Stimulated activated CD4-positive, alpha-beta T cell treated with anti-CD3 and anti-CD28 coated beads, Interleukin-1b, Interleukin-23, amount 100 ng/mL, for 4 hours (primary cell): ENCODE measurements at regions not wholly inside any gene's neighbourhood (a gene's known extent, or its start where the extent isn't known, plus 50 kb on each side); places are given as distances from the start of the nearest gene placed in this dataset.

ENCODE experiments used
- DNase-seq, 2 donors: peaks; one replicate each; pipeline ENCODE4 v3.0.0-alpha.2; 2020; ENCODE audit warnings: low read depth in 2 of 2

DNA sequence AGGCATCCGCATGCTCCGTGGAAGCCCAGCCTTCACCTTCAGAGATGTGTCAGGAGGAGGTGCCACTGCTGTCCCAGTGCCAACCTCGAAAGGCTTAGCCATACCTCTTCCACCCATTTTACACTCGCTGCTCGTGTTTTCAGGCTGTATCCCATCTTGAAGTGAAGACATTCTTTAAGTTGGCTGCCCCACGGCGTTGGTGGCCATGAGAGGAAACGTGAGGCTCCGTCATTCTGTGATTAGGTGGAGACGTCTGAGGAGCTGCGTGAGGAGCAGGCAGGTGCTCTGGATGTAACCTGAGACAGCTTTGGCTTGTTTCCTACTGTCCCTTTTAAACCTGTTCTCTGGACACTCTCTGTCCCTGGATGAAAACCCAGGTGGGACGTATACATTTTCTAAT lies 159.9 kb upstream of the RNF32 start:
- no peak for DNase-seq

DNA sequence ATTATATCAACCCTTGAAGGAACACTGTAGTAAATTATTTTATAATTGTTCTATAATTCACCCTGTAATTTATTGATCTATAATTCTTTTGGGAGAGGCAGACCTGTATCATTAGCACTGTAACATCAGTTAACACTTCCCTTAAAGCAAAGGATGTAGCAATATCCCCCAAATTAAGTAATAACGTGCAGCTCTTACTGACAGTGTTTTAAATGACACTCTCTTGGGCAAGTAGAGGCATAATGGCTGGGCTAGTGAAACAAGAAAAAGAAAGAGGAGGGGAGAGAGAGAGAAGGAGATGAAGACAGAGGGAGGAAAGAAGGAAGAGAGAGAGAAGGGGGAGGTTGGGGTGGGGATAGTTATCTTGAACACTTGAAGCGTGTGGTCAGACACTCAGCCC lies 161.0 kb upstream of the RNF32 start:
- DNase-seq: no peak

- DNase-seq: no peak
Observed at GRCh38 chr7:156478486-156478885, 162.1 kb upstream of the RNF32 start.

DNA sequence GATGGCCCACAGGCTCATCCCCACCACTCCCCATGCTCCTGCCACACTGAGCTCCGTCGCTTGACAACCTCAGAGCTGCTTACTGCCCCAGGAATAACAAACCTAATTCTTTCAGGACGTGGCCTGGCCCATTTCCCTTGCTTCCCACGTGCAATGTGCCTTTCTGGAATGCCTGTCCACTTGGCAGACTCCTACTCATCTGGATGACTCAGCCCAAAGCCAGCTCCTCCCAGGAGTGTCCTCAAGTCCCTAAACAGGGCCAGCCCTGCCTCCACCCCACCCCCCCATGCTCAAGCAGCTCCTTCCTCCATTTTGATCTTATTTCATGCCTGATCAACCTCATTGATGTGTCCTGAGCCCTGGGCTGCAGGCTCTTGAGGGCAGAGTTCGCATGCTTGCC lies 164.9 kb upstream of the RNF32 start:
- DNase-seq: no peak

- no peak for DNase-seq
Observed at GRCh38 chr7:156475179-156475578, 165.4 kb upstream of the RNF32 start.

- DNase-seq: no peak
Observed at GRCh38 chr7:156474241-156474743, 166.3 kb upstream of the RNF32 start.

DNA sequence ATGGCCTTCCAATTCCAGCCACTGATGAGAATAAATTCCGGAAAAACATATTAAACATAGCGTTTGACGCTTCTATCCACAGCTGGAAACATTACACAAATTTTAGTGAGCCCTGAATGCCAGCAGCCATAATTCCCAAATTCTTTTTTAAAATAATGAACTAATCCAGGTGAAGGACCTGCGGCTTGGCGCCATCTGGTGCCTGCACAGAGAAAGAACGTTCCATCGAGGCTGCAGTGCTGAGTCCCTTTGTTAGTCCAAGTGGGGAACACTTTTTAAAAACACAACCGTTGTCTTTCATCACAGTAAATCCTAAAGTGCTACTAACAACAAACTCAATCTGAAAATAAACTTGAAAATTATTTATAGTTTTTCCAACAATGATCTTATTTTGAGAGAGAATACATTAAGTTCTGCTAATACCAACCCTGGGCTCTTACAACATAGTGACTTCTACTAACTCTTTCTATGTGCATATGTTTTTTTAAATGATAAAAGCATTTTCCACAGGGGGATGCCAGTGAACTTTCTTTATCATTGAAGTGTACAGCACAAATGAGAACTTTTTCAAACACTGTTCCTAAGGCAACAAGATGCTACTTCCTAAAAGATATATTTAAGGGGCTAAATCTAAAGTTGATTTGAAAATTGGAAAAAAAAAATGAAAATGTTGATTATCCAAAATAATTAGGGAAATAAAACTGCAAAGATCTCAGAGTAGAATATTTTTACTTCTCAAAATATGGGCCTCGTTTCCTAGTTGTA lies 166.9 kb upstream of the RNF32 start:
- peak in 1 of 2 donors; percentile 12 for DNase-seq

GRCh38 chr7:156472267-156472666 lies 168.3 kb upstream of the RNF32 start:
- DNase-seq: no peak

DNA sequence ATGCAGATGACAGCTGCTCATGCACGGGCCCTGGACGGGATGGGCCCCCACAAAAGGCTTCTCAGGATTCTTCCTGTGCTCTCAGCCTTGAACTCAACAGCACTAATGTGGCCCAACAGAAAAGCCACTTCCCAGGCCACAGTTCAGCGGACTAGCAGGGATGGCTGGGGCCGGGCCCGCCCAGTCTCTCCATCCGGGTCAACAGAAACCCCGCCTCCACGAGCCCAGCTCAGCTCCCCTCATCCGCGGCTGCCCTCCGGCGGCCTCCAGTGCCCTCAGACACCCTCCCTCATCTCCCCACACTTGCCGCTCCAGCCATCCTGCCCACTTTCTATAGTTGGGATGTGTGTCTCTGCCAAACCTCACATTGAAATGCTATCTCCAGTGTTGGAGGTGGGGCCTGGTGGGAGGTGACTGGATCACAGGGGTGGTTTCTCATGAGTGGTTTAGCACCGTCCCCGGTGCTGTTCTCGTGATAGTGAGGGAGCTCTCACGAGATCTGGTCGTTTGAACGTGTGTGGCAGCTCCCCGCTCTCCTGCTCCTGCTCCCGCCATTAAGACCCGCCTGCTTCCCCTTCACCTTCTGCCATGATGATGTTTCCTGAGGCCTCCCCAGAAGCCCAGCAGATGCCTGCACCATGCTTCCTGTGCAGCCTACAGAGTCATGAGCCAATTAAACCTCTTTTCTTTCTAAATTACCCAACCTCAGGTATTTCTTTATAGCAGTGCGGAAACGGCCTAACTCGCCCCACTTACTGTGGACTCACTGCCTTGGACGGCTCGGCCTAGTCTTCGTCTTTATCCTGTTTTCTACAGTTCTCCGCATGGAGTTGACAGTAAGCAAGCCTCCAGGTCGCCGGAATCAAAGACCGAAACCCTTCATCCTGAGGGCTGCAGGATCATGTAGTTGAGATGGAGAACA lies 169.9 kb upstream of the RNF32 start:
- DNase-seq: no peak

DNA sequence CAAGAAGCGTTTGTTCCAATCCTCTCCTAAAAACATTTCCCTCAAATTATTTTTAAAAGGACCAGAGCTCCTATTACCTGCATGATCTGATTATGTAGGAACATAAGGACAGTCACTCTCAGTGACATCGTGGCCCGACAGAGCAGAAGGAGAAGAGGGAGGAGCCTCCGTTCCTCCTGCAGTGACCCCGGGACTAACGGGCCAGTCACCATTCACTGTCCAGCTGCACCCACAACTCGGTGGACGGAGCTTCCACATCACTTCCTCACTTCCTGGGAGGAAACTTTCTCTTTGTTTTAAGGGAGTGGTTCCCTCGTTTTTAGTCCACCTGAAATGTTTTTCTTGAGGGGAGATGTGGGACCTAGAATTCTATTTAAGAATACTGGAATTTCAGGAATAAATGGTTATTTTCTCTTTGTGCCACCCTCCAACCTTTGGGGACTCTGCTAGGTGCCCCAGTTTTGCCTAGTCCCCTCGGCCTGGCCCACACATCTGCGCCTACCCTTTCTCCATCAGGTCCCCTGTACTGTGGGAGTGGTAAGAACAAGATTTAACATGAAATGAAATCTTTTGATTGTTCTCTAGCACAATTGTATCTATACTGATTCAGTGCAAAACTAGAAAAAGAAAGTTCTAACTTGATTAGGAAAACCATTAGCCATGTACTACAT lies 173.5 kb upstream of the RNF32 start:
- DNase-seq: no peak

- DNase-seq: no peak
Observed at GRCh38 chr7:156466272-156466671, 174.3 kb upstream of the RNF32 start.

GRCh38 chr7:156465186-156465585 lies 175.4 kb upstream of the RNF32 start:
- DNase-seq: no peak

GRCh38 chr7:156464339-156464738 lies 176.2 kb upstream of the RNF32 start:
- DNase-seq: no peak

- no peak for DNase-seq
Observed at GRCh38 chr7:156463280-156463679, 177.3 kb upstream of the RNF32 start.

DNA sequence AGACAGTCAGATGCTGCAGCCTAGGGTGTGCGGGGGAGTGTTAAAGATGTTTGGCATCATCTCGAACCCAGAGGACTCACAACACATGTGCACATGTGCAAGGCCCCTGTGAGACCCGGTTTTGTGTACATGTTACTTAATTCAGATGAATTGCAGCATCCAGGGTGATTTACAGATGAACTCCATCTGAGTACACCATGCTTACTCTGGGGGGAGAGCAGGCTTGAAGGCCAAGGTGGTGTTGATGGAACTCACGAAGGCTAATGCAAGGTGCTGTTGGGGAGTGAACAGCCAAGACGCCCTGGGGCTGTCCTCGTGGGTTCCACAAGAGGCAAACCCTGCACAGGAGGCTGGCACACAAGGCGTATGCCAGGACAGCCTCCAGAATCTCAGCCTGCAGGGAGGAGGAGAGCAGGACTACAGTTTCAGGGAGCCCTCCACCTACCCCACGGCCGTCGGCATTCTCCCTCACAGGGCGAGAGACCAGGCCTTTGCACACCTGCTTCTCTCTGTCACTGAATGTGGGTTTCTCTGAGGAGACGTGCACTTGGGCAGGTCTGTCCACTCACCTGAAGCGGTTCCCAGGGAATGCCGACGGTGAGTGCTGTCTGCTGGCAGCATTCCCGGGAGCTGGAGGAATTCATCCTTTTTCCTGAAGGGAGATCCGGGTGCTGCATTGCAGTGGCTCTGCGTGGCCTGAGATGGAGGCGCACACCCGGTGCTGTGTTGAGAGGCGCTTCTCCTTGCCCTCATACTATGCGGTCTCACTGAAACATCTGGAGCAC lies 178.5 kb upstream of the RNF32 start:
- no peak for DNase-seq

GRCh38 chr7:156460858-156461627 lies 179.5 kb upstream of the RNF32 start:
- no peak for DNase-seq

GRCh38 chr7:156459582-156459981 lies 181.0 kb upstream of the RNF32 start:
- no peak for DNase-seq

- no peak for DNase-seq
Observed at GRCh38 chr7:156459067-156459466, 181.5 kb upstream of the RNF32 start.

DNA sequence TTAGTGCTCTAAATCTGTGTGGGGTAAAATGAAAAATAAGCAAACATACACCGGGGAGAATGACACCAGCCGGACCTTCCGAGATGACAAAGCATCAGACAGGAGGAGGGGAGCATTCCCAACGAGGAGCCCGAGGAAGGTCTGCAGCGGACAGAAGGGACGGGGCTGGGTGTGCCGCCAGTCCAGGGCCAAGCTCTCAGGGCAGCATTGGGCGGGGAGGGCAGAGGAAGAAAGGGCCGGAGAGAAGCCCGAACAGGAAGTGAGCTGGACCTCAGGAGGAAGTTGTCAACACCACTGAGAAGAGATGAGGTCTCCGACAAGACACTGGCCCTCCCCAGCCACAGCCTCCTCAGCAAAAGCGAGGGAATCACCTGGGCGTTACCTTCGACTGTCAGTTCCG lies 182.6 kb upstream of the RNF32 start:
- no peak for DNase-seq

DNA sequence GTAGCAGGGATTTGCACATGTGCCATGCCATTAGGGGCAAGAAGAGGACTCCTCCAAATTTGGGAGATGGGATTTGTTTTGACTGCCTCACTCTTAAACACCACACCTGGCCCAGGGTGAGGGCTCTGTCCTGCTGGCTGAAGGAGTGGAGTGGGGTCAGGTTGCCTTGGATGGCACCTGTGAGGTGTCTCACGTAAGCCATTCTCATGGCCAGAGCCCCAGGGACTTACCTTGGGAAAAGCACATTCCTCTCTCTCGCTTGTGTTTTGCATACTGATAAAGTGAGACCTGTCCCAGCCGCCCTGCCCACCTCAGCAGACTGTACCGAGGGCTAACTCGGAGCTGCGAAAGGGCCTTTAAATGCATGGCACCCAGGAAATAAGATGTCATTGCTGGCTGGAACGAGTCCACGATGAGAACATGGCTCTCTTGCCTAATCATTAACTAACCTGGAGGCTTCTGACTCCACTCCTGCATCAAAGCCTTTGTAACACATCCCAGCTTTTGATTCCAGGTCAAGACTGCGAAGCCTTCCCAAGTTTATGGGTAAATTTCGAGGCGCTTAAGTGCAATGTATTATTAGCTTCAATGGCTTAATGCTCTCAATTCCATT lies 184.0 kb upstream of the RNF32 start:
- DNase-seq: no peak
